HEK293T (cell line): ENCODE measurements at regions not wholly inside any gene's neighbourhood (a gene's known extent, or its start where the extent isn't known, plus 50 kb on each side); places are given as distances from the start of the nearest gene placed in this dataset.

Source experiments
- ARNT ChIP-seq: fragments of 450-650 bp; IDR thresholded peaks from 2 replicates; pipeline ENCODE4 v1.6.1; 2017; ENCODE audit warnings: mild to moderate bottlenecking
- CTBP1 ChIP-seq: fragments of 450-650 bp; IDR thresholded peaks from 2 replicates; pipeline ENCODE4 v1.6.1; 2016; ENCODE audit warnings: borderline replicate concordance
- FOXA1 ChIP-seq: fragments of 450-650 bp; IDR thresholded peaks from 2 replicates; pipeline ENCODE4 v1.6.1; 2016; ENCODE audit warnings: mild to moderate bottlenecking
- FOXK2 ChIP-seq: fragments of 450-650 bp; IDR thresholded peaks from 2 replicates; pipeline ENCODE4 v1.6.1; 2016; ENCODE audit warnings: mild to moderate bottlenecking
- FOXM1 ChIP-seq: fragments of 450-650 bp; IDR thresholded peaks from 2 replicates; pipeline ENCODE4 v1.6.1; 2017; ENCODE audit warnings: mild to moderate bottlenecking, borderline replicate concordance
- PKNOX1 ChIP-seq: fragments of 450-650 bp; IDR thresholded peaks from 2 replicates; pipeline ENCODE4 v1.6.1; 2016
- SP1 ChIP-seq: fragments of 450-650 bp; IDR thresholded peaks from 2 replicates; pipeline ENCODE4 v1.6.1; 2017
- SUZ12 ChIP-seq: fragments of 450-650 bp; IDR thresholded peaks from 2 replicates; pipeline ENCODE4 v1.6.1; 2016; ENCODE audit warnings: mild to moderate bottlenecking
- TARDBP ChIP-seq: fragments of 450-650 bp; IDR thresholded peaks from 2 replicates; pipeline ENCODE4 v1.6.1; 2016
- ZNF384 ChIP-seq: fragments of 450-650 bp; IDR thresholded peaks from 2 replicates; pipeline ENCODE4 v1.6.1; 2016

- TF ChIP-seq TARDBP, result no peak
- TF ChIP-seq FOXA1, result no peak
- no peak for TF ChIP-seq ARNT
- TF ChIP-seq FOXM1, result no peak
- TF ChIP-seq FOXK2, result no peak
- no peak for TF ChIP-seq SUZ12
- TF ChIP-seq CTBP1, result no peak
- no peak for TF ChIP-seq SP1
- no peak for TF ChIP-seq PKNOX1
- TF ChIP-seq ZNF384, result no peak
These were observed 93.8 kb upstream of the FHIT start for GRCh38 chr3:61345020-61345419.
